Brain microvascular endothelial cell (primary cell): ENCODE measurements at regions not wholly inside any gene's neighbourhood (a gene's known extent, or its start where the extent isn't known, plus 50 kb on each side); places are given as distances from the start of the nearest gene placed in this dataset.

Experiments used
- DNase-seq: peaks from one replicate; pipeline ENCODE4 v3.0.0-alpha.2; 2020
- H3K27ac ChIP-seq: fragments of 250-450 bp; sonication (Bioruptor Pico); 2 replicates; pipeline ENCODE4 v1.5.1; 2020; ENCODE audit warnings: mild to moderate bottlenecking, moderate library complexity
- H3K27me3 ChIP-seq: fragments of 250-450 bp; sonication (Bioruptor Pico); replicated peaks from 2 replicates; pipeline ENCODE4 v1.5.1; 2020; ENCODE audit warnings: mild to moderate bottlenecking
- H3K36me3 ChIP-seq: fragments of 250-450 bp; sonication (Bioruptor Pico); replicated peaks from 2 replicates; pipeline ENCODE4 v1.5.1; 2020; ENCODE audit warnings: mild to moderate bottlenecking
- H3K4me3 ChIP-seq: 2 replicates; pipeline ENCODE4 v1.5.1; 2011; ENCODE audit warnings: low read depth, mild to moderate bottlenecking, control low read depth, low read length, moderate library complexity
- CTCF ChIP-seq: IDR thresholded peaks from 2 replicates; pipeline ENCODE4 v1.5.1; 2011; ENCODE audit warnings: low read depth, mild to moderate bottlenecking, moderate library complexity, low read length, control low read depth, inconsistent platforms; ENCODE audit errors: missing control alignments
- in situ Hi-C: cut with HindIII; loops from 2 replicates; pipeline ENCODE4 v1.10.0; 2017; ENCODE audit warnings: low sequenced_read_pairs, low pct_ligation_motif_present

- no peak for DNase-seq
- TF ChIP-seq CTCF = no peak
- in situ Hi-C loops = no loop called here
- no peak overlapping the region for H3K4me3 ChIP-seq
- no peak overlapping the region for H3K27ac ChIP-seq
- no peaks in the 10 kb centered on the region for H3K27me3 ChIP-seq
- no peaks in the 10 kb centered on the region for H3K36me3 ChIP-seq
Observed at GRCh38 chr2:22950431-22950830, 434.5 kb upstream of the KLHL29 start.

- DNase-seq = no peak
- Histone ChIP-seq H3K36me3 (no peaks in the 10 kb centered on the region), H3K27me3 (no peaks in the 10 kb centered on the region), H3K4me3 (no peak overlapping the region), H3K27ac (no peak overlapping the region)
- in situ Hi-C loops = no loop called here
- no peak for TF ChIP-seq CTCF
Observed at GRCh38 chr2:22952656-22953225, 432.2 kb upstream of the KLHL29 start.

GRCh38 chr2:22957446-22957845 is 427.5 kb upstream of the KLHL29 start:
- no peak overlapping the region for H3K27ac ChIP-seq
- no peak for DNase-seq
- no peak for TF ChIP-seq CTCF
- H3K36me3 ChIP-seq = no peaks in the 10 kb centered on the region
- in situ Hi-C loops = no loop called here
- H3K27me3 ChIP-seq = no peaks in the 10 kb centered on the region
- no peak overlapping the region for H3K4me3 ChIP-seq

GRCh38 chr2:22958308-22958707 is 426.7 kb upstream of the KLHL29 start:
- Histone ChIP-seq H3K27me3 (no peaks in the 10 kb centered on the region), H3K36me3 (no peaks in the 10 kb centered on the region), H3K4me3 (no peak overlapping the region), H3K27ac (no peak overlapping the region)
- DNase-seq = no peak
- in situ Hi-C loops = no loop called here
- TF ChIP-seq CTCF = no peak

- TF ChIP-seq CTCF = no peak
- in situ Hi-C loops = no loop called here
- no peak for DNase-seq
Observed at GRCh38 chr2:22967756-22968155, 417.2 kb upstream of the KLHL29 start.

GRCh38 chr2:22970284-22970975 is 414.5 kb upstream of the KLHL29 start:
- H3K27me3 ChIP-seq = no peaks in the 10 kb centered on the region
- DNase-seq = no peak
- H3K27ac ChIP-seq = no peak overlapping the region
- TF ChIP-seq CTCF = no peak
- no peaks in the 10 kb centered on the region for H3K36me3 ChIP-seq
- in situ Hi-C loops = no loop called here
- no peak overlapping the region for H3K4me3 ChIP-seq

More at GRCh38 chr2:22967756-22968155, 417.2 kb upstream of the KLHL29 start:
- no peaks in the 10 kb centered on the region for H3K27me3 ChIP-seq
- H3K36me3 ChIP-seq = no peaks in the 10 kb centered on the region
- no peak overlapping the region for H3K4me3 ChIP-seq
- no peak overlapping the region for H3K27ac ChIP-seq
